GM18517 (cell line): ENCODE measurements at regions not wholly inside any gene's neighbourhood (a gene's known extent, or its start where the extent isn't known, plus 50 kb on each side); places are given as distances from the start of the nearest gene placed in this dataset.

ENCODE experiments used
- ATAC-seq: cut with Tn5 transposase; IDR thresholded peaks from one replicate; pipeline ENCODE4 v1.9.1; 2021; ENCODE audit warnings: mild to moderate bottlenecking, moderate library complexity; ENCODE audit not compliant: unreplicated experiment

GRCh38 chr9:115964710-115965347 is 188.8 kb upstream of the PAPPA start:
- no peak for ATAC-seq

DNA sequence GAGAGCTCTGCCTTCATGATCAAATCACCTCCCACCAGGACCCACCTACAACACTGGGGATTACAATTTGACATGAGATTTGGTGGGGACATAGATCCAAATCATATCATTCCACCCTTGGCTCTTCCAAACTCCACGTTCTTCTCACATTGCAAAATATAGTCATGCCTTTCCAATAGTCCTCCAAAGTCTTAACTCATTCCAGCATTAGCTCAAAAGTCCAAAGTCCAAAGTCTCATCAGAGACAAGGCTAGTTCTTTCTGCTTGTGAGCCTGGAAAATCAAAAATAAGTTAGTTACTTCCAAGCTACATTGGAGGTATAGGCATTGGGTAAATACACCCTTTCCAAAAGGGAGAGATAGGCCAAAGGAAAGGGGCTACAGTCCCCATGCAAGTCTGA is 186.9 kb upstream of the PAPPA start:
- ATAC-seq = no peak

- ATAC-seq = no peak
Measured at GRCh38 chr9:115969096-115969495, 184.5 kb upstream of the PAPPA start.

GRCh38 chr9:115972362-115972761 is 181.2 kb upstream of the PAPPA start:
- no peak for ATAC-seq

DNA sequence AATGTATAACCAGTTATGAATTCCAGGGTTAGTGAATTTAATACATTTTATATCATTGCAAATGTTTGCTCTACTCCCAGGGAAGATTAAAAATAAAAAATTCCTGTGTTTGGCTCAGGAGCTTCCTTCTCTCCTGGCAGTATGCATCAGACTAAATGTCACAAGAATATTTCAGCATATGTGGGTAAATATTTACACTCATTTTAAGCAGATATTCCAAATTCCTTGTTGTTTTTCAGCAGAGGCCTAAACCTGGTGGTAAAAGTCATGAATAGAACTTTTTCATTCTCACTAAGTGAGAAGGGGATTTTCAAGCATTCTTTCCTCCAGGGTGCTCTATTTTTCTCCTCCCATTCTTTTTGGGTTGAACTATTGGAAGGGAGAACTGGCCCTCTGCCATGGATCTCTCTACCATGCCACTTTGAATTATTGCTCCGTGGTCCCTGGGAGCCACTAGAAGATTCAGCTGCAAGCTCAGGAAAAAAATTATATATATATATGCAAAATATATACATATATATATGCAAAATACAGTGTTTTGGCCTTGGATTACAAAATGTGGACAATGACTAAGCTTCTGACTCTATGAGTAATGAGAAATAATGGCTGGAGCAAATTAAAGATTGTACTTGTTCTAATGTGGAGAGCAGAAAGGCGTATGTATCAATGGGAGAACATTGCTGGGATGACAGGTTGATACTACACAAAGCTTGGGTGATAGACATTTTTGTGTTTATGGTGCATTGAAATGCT is 180.6 kb upstream of the PAPPA start:
- no peak for ATAC-seq

GRCh38 chr9:115976781-115977180 is 176.8 kb upstream of the PAPPA start:
- ATAC-seq = no peak

GRCh38 chr9:115978091-115978490 is 175.5 kb upstream of the PAPPA start:
- no peak for ATAC-seq

GRCh38 chr9:115978659-115979096 is 174.9 kb upstream of the PAPPA start:
- ATAC-seq = no peak

DNA sequence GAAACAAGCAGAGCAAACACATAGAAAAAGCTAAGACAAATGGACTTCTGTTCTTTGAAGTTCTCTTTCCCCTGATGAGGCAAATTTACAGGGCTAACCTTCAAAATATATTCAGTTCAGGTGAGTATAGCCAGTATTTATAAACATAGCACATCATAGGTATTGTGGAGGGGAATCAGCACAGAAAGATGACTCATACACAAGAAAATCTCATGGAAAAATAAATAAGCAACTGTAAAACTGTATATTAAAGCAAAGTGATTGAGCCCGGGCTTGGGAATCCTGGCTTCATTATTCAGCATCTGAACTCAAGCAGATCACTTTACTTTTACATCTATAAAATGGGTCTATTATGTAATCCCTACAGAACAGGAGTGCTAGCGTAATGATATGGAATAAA is 173.5 kb upstream of the PAPPA start:
- ATAC-seq = no peak

- ATAC-seq = no peak
Measured at GRCh38 chr9:115980502-115980901, 173.1 kb upstream of the PAPPA start.

DNA sequence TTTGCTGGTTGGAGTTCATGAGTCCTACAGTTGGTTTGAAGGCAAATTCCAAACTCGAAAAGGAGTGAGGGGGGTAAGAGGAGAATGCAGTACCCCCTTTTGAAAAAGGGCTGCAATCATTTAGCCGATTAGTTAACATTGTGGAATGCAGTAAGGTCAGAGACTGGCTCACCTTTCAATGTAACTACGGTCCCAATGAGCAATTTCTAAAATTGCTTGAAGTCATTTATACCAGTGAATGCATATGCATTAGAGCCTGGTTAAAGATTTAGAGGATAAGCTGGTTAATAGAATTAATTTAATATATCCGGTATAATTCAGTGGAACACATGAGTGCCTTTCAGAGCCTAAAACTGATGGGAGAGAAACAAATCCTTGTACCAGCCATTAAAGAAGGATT is 172.6 kb upstream of the PAPPA start:
- ATAC-seq = no peak

GRCh38 chr9:115983366-115983765 is 170.2 kb upstream of the PAPPA start:
- no peak for ATAC-seq

- ATAC-seq = no peak
Measured at GRCh38 chr9:115985657-115986056, 167.9 kb upstream of the PAPPA start.

DNA sequence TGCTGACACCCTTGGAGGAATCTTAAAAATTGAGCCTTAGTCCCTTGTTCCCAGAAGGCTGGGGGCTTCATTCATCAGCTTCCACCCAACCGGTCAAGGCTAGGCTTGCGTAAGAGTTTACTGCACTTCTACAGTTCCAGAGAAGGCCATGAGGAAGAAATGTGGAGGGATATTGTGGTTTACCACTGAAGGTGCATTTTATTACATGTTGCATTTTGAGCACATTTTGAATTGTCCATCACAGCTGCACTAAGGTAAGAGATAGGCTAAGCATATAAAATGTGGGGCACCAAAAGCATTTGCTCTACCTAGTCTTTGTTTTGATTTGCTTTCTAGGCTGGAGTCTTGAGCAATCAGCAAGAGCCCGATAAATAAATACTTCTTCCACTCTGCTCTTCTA is 167.1 kb upstream of the PAPPA start:
- ATAC-seq = no peak

- ATAC-seq = no peak
Measured at GRCh38 chr9:115988701-115989100, 164.9 kb upstream of the PAPPA start.

GRCh38 chr9:115989831-115990230 is 163.8 kb upstream of the PAPPA start:
- ATAC-seq = no peak

GRCh38 chr9:115992834-115993233 is 160.8 kb upstream of the PAPPA start:
- no peak for ATAC-seq

DNA sequence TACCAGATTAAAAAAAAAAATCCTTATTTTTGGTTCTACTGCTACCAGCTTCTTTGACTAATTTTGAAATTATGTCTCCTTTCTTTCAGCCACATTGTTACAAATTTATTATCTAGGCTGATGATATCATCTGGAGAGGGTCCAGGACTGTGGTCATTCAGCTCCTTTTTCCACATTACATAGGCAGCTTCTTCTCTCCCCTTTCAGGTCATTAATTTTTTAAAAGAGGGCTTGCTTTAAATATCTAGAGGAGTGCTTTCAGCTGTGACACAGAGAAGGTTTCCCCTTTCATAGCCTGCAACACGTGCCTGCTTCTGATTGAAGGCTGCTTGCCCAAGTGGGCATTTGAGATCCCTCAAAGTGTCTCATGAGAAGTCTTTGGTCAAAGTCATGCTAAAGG is 155.7 kb upstream of the PAPPA start:
- no peak for ATAC-seq

GRCh38 chr9:115998666-115999065 is 154.9 kb upstream of the PAPPA start:
- ATAC-seq = no peak

GRCh38 chr9:115999498-115999897 is 154.1 kb upstream of the PAPPA start:
- no peak for ATAC-seq

- ATAC-seq = no peak
Measured at GRCh38 chr9:116000748-116001329, 152.8 kb upstream of the PAPPA start.

- ATAC-seq = no peak
Measured at GRCh38 chr9:116002181-116002580, 151.4 kb upstream of the PAPPA start.
